IgD-negative memory B cell (primary cell): ENCODE measurements at regions not wholly inside any gene's neighbourhood (a gene's known extent, or its start where the extent isn't known, plus 50 kb on each side); places are given as distances from the start of the nearest gene placed in this dataset.
"Not testable (repeated sequence)": the region's sequence is repeated elsewhere in the genome, so short reads cannot be mapped to it uniquely, and the experiment has no call there.

Experiments
- H3K27ac Mint-ChIP-seq, 3 donors: one replicate each; pipeline ENCODE4 v1.8.0; 2020 to 2022; ENCODE audit warnings: mild to moderate bottlenecking in 3 of 3, mixed read lengths in 3 of 3, moderate library complexity in 1 of 3
- H3K27me3 Mint-ChIP-seq: one replicate; pipeline ENCODE4 v1.8.0; 2021; ENCODE audit warnings: mixed read lengths
- H3K36me3 Mint-ChIP-seq: one replicate; pipeline ENCODE4 v1.8.0; 2020; ENCODE audit warnings: mild to moderate bottlenecking, mixed read lengths
- H3K4me1 Mint-ChIP-seq, 3 donors: one replicate each; pipeline ENCODE4 v1.8.0; 2020 to 2022; ENCODE audit warnings: mixed read lengths in 3 of 3, mild to moderate bottlenecking in 1 of 3
- H3K4me3 Mint-ChIP-seq, 4 donors: one replicate each; pipeline ENCODE4 v1.8.0; 2020 to 2022; ENCODE audit warnings: mild to moderate bottlenecking in 4 of 4, mixed read lengths in 4 of 4, moderate library complexity in 3 of 4
- H3K9me3 Mint-ChIP-seq, 3 donors: one replicate each; pipeline ENCODE4 v1.8.0; 2020 to 2021; ENCODE audit warnings: mixed read lengths in 3 of 3, mild to moderate bottlenecking in 1 of 3

- Mint-ChIP-seq H3K27ac (no peak overlapping the region), H3K36me3 (peaks cover 9% of the 10 kb centered on the region), H3K4me3 (no peak overlapping the region), H3K4me1 (peaks cover 0 to 13% (median 4%) of the 10 kb centered on the region in 3 donors), H3K27me3 (peaks cover under 1% of the 10 kb centered on the region), H3K9me3 (peaks cover 1 to 5% (median 3%) of the 10 kb centered on the region in 3 donors)
Observed at GRCh38 chr11:10990637-10991193, 132.9 kb upstream of the ZBED5 start.

- Mint-ChIP-seq H3K9me3 (peaks cover 0 to 5% (median 3%) of the 10 kb centered on the region in 3 donors), H3K27me3 (no peaks in the 10 kb centered on the region), H3K4me3 (no peak overlapping the region), H3K36me3 (peaks cover 9% of the 10 kb centered on the region), H3K4me1 (peaks cover 0 to 9% (median 3%) of the 10 kb centered on the region in 3 donors), H3K27ac (no peak overlapping the region)
Observed at GRCh38 chr11:10990160-10990559, 132.3 kb upstream of the ZBED5 start.

GRCh38 chr11:10986006-10986405, 128.2 kb upstream of the ZBED5 start:
- no peak overlapping the region for H3K4me3 Mint-ChIP-seq
- no peak overlapping the region for H3K27ac Mint-ChIP-seq
- no peaks in the 10 kb centered on the region for H3K27me3 Mint-ChIP-seq
- H3K36me3 Mint-ChIP-seq, result peaks cover 6% of the 10 kb centered on the region
- H3K4me1 Mint-ChIP-seq, result peaks cover 10 to 20% (median 14%) of the 10 kb centered on the region in 3 donors
- peaks cover 2 to 6% (median 3%) of the 10 kb centered on the region in 3 donors for H3K9me3 Mint-ChIP-seq

GRCh38 chr11:10984742-10985141, 126.9 kb upstream of the ZBED5 start:
- peaks cover 2 to 7% (median 3%) of the 10 kb centered on the region in 3 donors for H3K9me3 Mint-ChIP-seq
- H3K27me3 Mint-ChIP-seq, result no peaks in the 10 kb centered on the region
- H3K36me3 Mint-ChIP-seq, result peaks cover 6% of the 10 kb centered on the region
- H3K4me1 Mint-ChIP-seq, result peaks cover 14 to 26% (median 16%) of the 10 kb centered on the region in 3 donors
- no peak overlapping the region for H3K27ac Mint-ChIP-seq
- no peak overlapping the region for H3K4me3 Mint-ChIP-seq

- Mint-ChIP-seq H3K27ac (no peak overlapping the region), H3K9me3 (peaks cover 2 to 11% (median 3%) of the 10 kb centered on the region in 3 donors), H3K27me3 (no peaks in the 10 kb centered on the region), H3K4me1 (peaks cover 19 to 31% (median 21%) of the 10 kb centered on the region in 3 donors), H3K4me3 (no peak overlapping the region), H3K36me3 (peaks cover 6% of the 10 kb centered on the region)
Observed at GRCh38 chr11:10984250-10984649, 126.4 kb upstream of the ZBED5 start.

- Mint-ChIP-seq H3K9me3 (peaks cover 2 to 11% (median 7%) of the 10 kb centered on the region in 3 donors), H3K27ac (no peak overlapping the region), H3K4me3 (peak overlapping the region in 1 of 4 donors; percentile 44), H3K36me3 (peaks cover 4% of the 10 kb centered on the region), H3K4me1 (peaks cover 29 to 44% (median 31%) of the 10 kb centered on the region in 3 donors), H3K27me3 (no peaks in the 10 kb centered on the region)
Observed at GRCh38 chr11:10982704-10983510, 125.1 kb upstream of the ZBED5 start.

GRCh38 chr11:10979529-10979928, 121.7 kb upstream of the ZBED5 start:
- no peaks in the 10 kb centered on the region for H3K36me3 Mint-ChIP-seq
- H3K27me3 Mint-ChIP-seq, result no peaks in the 10 kb centered on the region
- H3K27ac Mint-ChIP-seq, result peak overlapping the region; percentile 1 to 24 (median 16)
- peak overlapping the region; percentile 0 to 79 (median 47) for H3K4me3 Mint-ChIP-seq
- H3K4me1 Mint-ChIP-seq, result peaks cover 29 to 46% (median 39%) of the 10 kb centered on the region in 3 donors
- peaks cover 6 to 11% (median 7%) of the 10 kb centered on the region in 3 donors for H3K9me3 Mint-ChIP-seq

GRCh38 chr11:10978198-10978597, 120.3 kb upstream of the ZBED5 start:
- H3K27ac Mint-ChIP-seq, result peak overlapping the region in 1 of 3 donors; percentile 78
- no peaks in the 10 kb centered on the region for H3K36me3 Mint-ChIP-seq
- H3K4me3 Mint-ChIP-seq, result peak overlapping the region in 2 of 4 donors; percentile 2 to 54
- no peaks in the 10 kb centered on the region for H3K27me3 Mint-ChIP-seq
- H3K9me3 Mint-ChIP-seq, result peaks cover 4 to 11% (median 7%) of the 10 kb centered on the region in 3 donors
- H3K4me1 Mint-ChIP-seq, result peaks cover 29 to 46% (median 40%) of the 10 kb centered on the region in 3 donors

GRCh38 chr11:10975287-10975721, 117.5 kb upstream of the ZBED5 start:
- H3K36me3 Mint-ChIP-seq, result no peaks in the 10 kb centered on the region
- H3K27ac Mint-ChIP-seq, result peak overlapping the region in 1 of 3 donors; percentile 75
- peaks cover 15 to 26% (median 25%) of the 10 kb centered on the region in 3 donors for H3K4me1 Mint-ChIP-seq
- H3K27me3 Mint-ChIP-seq, result no peaks in the 10 kb centered on the region
- H3K9me3 Mint-ChIP-seq, result peaks cover 4% of the 10 kb centered on the region in 3 donors
- H3K4me3 Mint-ChIP-seq, result no peak overlapping the region

GRCh38 chr11:10973416-10973815, 115.6 kb upstream of the ZBED5 start:
- Mint-ChIP-seq H3K27ac (no peak overlapping the region), H3K36me3 (no peaks in the 10 kb centered on the region), H3K4me3 (no peak overlapping the region), H3K9me3 (peaks cover 0 to 6% (median 4%) of the 10 kb centered on the region in 3 donors), H3K4me1 (peaks cover 4 to 13% (median 11%) of the 10 kb centered on the region in 3 donors), H3K27me3 (peaks cover 4% of the 10 kb centered on the region)

GRCh38 chr11:10970926-10971325, 113.1 kb upstream of the ZBED5 start:
- no peaks in the 10 kb centered on the region for H3K36me3 Mint-ChIP-seq

GRCh38 chr11:10969387-10969786, 111.5 kb upstream of the ZBED5 start:
- H3K36me3 Mint-ChIP-seq, result no peaks in the 10 kb centered on the region
- H3K9me3 Mint-ChIP-seq, result peaks cover 4 to 9% (median 8%) of the 10 kb centered on the region in 3 donors
- H3K27me3 Mint-ChIP-seq, result peaks cover 4% of the 10 kb centered on the region
- H3K27ac Mint-ChIP-seq, result no peak overlapping the region
- peaks cover 0 to 2% (median 0%) of the 10 kb centered on the region in 3 donors for H3K4me1 Mint-ChIP-seq
- no peak overlapping the region for H3K4me3 Mint-ChIP-seq

More at GRCh38 chr11:10970926-10971325, 113.1 kb upstream of the ZBED5 start:
- H3K27ac Mint-ChIP-seq, result no peak overlapping the region
- H3K4me1 Mint-ChIP-seq, result peaks cover 0 to 5% (median 0%) of the 10 kb centered on the region in 3 donors
- peaks cover 0 to 4% (median 4%) of the 10 kb centered on the region in 3 donors for H3K9me3 Mint-ChIP-seq
- peaks cover 4% of the 10 kb centered on the region for H3K27me3 Mint-ChIP-seq
- no peak overlapping the region for H3K4me3 Mint-ChIP-seq

- H3K4me3 Mint-ChIP-seq, H3K27me3 Mint-ChIP-seq, H3K9me3 Mint-ChIP-seq, H3K36me3 Mint-ChIP-seq, H3K27ac Mint-ChIP-seq, H3K4me1 Mint-ChIP-seq: not testable (repeated sequence)
Observed at GRCh38 chr11:10956884-10957283, 99.0 kb upstream of the ZBED5 start.

GRCh38 chr11:10955616-10956015, 97.8 kb upstream of the ZBED5 start:
- Mint-ChIP-seq H3K36me3 (peaks cover 8% of the 10 kb centered on the region), H3K27ac (peak overlapping the region in 1 of 3 donors; percentile 1), H3K27me3 (peaks cover 13% of the 10 kb centered on the region)

GRCh38 chr11:10954184-10954583, 96.3 kb upstream of the ZBED5 start:
- Mint-ChIP-seq H3K27me3 (peaks cover 14% of the 10 kb centered on the region), H3K36me3 (peaks cover 8% of the 10 kb centered on the region), H3K27ac (no peak overlapping the region), H3K4me3 (no peak overlapping the region), H3K4me1 (peaks cover 3 to 7% (median 5%) of the 10 kb centered on the region in 3 donors), H3K9me3 (peaks cover 2 to 4% (median 2%) of the 10 kb centered on the region in 3 donors)

More at GRCh38 chr11:10955616-10956015, 97.8 kb upstream of the ZBED5 start:
- Mint-ChIP-seq H3K4me1 (peaks cover 3 to 7% (median 5%) of the 10 kb centered on the region in 3 donors), H3K4me3 (no peak overlapping the region), H3K9me3 (peaks cover 2 to 9% (median 8%) of the 10 kb centered on the region in 3 donors)
